GM21360 (cell line): ENCODE measurements at regions not wholly inside any gene's neighbourhood (a gene's known extent, or its start where the extent isn't known, plus 50 kb on each side); places are given as distances from the start of the nearest gene placed in this dataset.
"Not testable (repeated sequence)": the region's sequence is repeated elsewhere in the genome, so short reads cannot be mapped to it uniquely, and the experiment has no call there.

Experiments used
- ATAC-seq: cut with Tn5 transposase; IDR thresholded peaks from one replicate; pipeline ENCODE4 v1.9.1; 2021; ENCODE audit warnings: mild to moderate bottlenecking, moderate library complexity; ENCODE audit not compliant: unreplicated experiment

DNA sequence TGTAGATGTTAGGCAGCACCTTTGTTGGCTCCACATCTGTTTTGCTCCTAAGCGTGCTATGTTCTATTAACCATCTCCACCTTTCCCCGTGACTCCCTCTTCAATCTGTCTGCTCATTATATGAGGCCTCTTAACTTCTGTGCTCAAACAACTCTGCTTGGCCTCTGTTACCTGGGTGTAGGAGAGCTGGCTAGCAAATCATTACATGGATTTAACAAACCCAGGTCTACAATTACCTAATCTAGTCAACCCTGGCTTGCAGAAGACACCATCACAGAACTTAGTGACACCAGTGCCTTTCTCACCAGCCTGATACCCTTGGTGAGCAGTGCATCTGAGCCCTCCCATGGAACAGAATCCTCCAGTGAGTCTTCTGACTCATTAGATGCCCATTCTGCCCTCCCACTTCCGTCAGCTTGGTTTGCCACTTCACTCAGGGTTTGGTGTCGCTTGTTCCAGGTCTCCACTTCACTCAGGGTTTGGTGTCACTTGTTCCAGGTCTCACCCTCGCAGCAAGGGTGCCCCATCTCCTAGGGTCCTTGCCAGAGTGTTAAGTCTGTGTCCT is 92.0 kb upstream of the KIF26B start:
- ATAC-seq: no peak

DNA sequence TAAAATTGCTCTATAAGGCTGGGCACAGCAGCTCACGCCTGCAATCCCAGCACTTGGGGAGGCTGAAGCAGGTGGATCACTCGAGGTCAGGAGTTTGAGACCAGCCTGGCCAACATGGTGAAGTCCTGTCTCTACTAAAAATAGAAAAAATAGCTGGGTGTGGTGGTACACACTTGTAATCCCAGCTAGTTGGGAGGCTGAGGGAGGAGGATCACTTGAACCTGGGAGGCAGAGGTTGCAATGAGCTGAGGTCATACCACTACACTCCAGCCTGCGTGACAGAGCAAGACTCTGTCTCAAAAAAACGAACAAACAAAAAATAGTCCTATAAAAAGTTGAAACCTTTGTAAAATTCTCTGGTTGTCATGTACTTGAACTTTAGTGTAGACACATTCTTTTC is 93.0 kb upstream of the KIF26B start:
- not testable (repeated sequence) for ATAC-seq

DNA sequence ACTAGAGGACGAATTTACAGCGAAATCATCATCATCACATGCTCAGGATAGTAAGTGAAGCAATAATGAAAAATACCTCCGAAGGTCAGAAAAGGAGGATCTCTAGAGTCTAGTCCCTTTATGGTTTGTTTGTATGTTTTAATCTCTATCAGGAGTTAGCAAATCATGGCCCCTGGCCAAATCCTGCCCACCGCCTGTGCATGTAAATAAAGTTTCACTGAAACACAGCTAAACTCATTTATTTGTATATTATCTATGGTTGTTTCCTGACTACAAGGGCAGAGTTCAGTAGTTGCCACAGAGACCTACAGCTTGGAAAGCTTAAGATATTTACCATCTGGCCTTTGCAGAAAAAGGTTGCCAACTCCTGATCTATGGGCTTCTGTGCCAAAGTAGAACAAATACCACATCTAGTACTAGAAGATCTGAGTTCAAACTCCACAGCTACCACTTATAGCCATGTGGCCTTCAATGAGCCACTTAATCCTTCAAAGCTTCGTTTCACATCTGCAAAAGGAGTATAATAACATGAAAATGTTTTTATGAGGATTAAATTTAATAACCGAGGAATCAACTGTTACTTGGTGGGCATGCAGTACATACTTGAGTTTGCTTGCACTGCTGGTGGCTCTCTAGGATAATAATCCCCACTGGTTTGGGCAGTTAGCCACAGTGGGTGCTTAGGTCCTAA is 94.0 kb upstream of the KIF26B start:
- ATAC-seq: no peak

DNA sequence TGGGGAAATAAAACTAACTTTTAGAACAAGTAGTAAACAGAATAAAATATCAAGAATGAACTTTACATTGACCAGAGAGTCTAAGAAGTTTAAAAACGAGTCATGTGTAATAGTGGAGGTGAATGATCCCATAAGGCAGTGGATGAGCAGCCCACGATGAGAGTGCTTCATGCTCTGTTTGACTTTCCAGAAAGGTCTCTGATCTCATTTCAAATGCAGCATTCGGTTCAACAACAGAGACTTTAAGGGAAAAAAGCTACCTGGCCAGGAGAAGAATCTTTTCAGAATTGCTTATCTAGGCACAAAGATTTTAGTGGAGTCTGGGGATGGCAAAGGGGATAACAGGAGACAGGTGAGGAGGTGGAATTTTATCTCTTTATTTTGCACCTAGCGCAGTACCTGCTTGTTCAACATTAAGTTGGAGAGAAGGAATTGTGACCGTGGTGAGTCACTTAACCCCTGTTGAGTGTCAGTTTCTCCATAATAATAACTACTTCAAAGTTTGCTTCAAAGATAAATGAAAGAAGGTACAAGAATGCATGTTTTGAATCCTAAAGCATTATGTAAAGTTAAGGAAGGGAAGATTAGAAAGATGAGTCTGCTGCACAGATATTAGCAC is 94.9 kb upstream of the KIF26B start:
- no peak for ATAC-seq

DNA sequence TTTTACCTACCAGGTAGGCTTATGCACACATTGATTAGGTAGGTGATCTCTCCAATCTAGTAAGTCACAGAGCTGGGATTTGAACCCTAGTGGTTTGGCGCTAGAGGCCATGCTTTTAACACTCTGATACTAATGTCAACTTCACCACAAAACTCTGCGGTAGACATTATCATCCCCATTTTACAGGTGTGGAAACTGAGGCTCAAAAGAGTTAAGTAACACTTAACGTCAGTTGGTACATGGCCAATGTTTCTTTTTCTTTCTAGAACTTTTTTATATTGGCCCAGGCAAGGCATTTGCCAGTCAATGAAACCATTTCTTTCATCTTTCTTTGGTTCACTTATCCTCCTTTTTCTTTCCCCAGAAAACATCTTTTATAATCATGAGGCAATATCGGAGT is 95.9 kb upstream of the KIF26B start:
- no peak for ATAC-seq

DNA sequence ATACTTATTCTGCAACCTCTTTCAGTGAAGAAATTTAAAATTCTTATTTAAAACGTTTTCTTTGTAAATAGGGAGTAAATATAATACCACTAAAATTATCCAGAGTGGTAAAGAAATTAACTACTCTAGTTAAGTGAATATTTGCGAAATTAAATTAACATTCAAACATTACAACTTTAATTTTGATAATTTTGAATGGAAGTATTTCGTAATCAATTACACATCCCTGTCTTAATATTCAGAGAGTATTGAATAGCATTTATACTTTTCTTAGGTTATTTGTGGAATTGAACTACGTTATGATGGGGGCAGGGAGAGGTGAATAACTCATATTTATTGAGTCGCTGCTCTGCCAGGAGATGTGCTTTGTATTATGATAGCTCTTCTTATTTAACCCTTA is 96.3 kb upstream of the KIF26B start:
- no peak for ATAC-seq

DNA sequence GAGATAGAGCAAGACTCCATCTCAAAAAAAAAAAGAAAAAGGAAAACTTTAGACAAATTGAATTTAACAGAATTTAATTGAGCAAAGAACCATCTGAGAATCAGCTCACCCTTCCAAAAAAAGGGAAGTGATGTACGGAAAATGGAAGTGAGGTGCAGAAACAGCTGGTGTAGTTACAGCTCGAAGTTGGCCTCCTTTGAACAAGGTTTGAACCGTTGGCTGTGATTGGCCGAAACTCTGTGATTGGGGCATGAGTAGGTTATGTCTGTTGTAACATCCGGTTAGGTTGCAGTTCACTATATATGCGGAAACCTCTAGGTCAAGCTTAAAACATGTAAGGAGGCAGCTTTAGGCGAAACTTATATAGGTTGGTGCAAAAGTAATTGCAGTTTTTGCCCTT is 97.9 kb upstream of the KIF26B start:
- no peak for ATAC-seq

DNA sequence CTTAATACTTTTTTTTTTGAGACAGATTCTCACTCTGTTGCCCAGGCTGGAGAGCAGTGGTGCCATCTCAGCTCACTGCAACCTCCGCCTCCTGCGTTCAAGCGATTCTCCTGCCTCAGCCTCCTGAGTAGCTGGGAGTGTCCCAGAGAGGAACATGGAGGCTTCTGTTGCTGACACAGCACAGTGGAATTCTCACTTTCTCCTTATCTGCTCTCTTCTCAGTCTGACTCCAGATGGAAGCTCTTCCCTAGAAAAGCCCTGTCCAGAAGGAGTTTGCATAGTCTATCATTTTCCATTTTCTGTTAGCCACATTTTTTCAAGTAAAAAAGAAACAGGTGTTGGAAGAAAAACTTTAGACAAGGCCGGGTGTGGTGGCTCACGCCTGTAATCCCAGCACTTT is 98.5 kb upstream of the KIF26B start:
- not testable (repeated sequence) for ATAC-seq

DNA sequence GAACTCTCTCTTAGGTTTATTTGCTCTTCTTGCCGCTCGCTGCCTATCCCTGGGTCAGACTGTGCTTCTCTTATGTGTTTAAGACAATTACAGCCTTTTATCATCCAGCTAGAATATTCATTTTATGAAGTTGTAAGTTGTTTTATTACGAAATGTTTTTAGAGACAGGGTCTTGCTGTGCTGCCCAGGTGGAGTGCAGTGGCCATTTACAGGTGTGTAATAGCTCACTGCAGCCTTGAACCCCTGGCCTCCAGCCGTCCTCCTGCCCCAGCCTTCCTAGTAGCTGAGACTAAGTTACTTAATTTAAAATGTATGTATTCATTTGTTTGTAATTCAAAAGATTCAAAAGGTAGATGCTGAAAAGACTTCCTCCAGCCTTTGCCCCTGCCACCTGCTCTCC is 99.0 kb upstream of the KIF26B start:
- ATAC-seq: no peak

DNA sequence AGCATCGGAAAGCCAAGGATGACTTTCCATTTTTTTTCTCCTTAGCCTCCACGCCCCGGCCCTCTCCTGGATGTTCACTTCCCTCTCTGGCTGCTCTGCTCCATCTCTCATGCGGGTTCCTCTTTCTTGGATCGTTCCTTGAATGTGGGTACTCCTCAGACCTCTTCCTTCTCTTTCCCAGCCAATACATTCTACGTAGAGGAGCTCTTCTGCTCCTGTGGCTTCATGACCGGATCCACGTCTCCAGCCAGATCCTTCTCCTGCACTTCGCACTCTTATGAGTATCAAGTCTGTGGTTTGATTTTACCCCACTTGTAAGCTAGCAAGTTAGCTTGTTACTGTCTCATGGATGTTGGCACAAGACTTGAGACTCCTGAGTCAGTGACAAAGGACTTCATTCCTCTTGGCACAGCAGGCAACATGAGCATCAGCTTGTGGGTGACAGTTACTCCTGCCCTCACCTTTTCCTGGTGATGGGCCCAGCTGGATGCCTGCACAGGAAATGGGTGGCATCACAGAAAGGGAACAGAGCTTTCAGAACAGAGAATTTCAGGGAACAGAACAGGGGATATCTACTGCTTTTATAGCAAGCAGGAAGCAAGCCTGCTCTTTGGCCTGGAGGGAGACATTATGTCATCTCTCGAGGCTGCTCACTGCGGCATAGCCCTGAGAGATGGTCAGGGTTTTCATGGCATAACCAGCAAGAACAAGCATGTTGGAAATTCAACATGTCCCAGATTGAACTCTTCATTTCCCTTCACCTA is 100.1 kb upstream of the KIF26B start:
- no peak for ATAC-seq

DNA sequence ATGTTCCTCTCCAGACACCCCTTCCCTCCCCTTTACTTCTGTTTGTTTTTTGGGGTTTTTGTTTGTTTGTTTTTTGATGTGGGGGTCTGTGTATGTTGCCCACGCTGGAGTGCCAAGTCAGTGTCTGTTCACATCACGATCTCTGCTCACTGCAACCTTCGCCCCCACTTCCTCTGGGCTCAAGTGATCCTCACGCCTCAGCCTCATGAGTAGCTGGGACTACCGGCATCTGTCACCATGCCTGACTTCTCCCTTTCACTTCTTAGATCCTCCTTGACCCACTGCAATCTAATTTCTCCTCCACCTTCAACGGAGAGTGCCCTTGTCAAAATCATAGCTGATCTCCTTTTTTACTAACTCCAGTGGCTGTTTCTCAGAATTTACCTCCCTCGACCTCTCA is 100.7 kb upstream of the KIF26B start:
- no peak for ATAC-seq

DNA sequence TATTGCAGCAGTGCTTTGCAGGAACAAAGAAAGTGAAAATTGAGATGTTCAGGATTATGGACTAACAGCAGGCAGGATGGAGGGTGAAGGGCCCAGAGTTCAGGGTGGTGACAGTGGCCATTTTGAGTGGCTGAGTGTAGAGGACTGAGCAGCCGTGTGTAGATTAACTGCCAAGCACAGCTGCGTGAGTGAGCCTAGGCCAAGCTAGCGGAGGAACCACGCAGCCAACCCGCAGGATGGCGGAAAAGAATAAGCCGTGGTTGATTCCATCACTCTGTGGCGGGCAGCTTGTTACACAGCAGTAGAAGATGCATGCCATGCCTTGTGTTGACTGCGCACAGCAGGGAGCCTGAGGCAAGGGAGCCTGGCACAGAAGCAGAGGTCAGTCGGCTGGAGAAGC is 102.5 kb upstream of the KIF26B start:
- no peak for ATAC-seq

DNA sequence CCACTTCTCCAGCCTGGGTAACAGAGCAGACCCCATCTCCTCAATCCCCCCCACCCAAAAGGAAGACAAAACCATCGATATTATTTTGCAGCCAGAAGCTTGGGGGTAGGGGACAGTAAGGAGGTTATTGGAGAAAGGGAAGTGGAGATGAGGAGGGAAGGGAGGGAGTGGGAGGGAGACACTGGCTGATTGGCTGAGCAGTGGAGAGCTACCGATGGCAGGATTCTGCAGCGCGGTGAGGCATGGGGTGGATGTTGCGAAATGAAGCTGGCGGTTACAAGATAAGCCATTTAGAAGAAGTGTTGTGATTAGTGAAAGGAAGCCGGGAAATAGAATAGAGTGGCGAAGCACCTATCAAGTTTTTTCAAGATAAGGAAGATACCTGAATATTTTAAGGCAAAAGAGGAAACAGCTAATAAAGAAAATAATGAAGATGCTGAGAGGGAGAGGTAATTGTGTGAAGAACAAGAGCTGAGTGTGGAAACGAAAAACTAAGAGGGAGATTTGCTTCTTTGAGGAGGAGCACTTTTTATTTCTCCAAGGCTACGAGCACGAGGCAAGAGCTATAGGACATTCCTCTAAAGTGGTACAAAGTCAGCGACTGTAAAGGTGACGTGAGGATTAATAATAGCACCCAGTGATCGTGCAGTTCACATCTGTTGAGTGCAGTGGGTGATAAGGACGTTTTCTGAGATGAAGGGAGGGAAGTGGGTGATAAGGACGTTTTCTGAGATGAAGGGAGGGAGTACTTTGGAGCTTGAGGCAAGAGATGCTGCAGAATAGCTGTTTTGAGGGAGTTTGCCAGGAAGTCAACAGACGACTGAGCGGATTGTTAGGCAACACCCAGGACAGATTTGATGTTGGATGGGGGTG is 103.2 kb upstream of the KIF26B start:
- no peak for ATAC-seq

DNA sequence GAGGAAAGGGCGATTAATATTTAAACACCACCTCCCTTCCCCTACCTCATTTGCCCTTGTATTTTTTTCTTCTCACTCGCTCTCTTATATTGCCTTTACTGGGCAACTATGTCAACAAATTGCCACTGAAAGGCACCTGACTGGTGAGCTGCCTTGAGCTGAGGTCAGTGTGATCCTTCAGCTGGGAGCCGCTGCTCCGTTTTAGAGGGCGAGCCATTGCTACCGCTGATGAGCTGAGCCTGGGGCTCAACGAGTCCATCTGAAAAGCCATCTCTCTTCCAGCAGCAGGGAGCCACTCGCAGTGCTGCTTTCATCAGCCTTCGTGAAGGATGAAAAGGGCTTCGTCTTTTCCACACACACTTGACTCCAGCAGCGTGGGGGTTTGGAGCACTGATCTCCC is 108.0 kb upstream of the KIF26B start:
- ATAC-seq: no peak

DNA sequence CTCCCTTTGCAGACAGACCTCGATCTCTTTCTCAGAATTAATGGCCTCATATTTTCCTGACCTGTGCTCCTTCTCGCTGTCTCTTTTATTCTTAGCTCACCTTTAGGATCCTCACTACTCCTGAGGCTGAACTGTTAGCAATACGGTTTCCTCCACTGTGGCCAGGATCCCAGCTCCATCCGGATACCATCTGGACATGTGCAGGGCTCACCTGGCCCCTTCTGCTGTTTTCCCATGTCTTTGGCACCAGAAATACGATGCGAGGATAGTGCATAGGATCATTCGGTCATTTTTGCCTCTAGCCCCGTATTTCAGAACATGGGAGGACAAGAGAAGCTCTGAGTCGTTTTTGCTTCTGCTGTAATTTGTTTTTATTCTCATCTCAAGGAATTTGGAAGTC is 108.5 kb upstream of the KIF26B start:
- ATAC-seq: no peak

DNA sequence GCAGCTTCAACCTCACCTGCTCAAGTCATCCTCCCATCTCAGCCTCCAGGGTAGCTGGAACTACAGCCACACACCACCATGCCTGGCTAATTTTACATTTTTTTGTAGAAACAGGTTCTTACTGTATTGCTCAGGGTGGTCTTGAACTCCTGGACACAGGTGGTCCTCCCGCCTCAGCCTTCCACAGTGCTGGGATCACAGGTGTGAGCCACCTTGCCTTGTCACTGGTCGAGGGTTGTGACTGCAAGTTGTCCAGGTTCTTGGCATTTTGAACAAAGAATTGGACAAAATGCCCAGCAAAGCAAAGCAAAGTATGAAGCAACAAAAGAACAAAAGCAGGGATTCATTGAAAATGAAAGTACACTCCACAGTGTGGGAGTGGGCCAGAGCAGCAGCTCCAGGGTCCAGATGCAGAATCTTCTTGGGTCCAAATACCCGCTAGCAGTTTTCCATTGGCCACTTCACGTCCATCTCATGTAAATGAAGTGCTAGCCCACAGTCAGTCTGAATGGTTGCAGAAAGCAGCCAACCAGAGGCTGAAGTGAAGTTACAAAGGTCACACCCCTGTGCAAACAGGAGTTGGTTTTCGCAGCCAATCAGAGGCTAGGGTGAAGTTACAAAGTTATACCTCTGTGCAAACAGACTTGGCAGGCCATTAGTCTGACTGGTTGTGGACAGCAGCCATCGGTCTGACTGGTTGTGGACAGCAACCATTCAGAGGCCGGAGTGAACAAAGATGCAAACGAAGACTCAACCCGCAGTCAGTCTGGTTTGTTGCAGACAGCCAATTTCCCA is 109.5 kb upstream of the KIF26B start:
- no peak for ATAC-seq

DNA sequence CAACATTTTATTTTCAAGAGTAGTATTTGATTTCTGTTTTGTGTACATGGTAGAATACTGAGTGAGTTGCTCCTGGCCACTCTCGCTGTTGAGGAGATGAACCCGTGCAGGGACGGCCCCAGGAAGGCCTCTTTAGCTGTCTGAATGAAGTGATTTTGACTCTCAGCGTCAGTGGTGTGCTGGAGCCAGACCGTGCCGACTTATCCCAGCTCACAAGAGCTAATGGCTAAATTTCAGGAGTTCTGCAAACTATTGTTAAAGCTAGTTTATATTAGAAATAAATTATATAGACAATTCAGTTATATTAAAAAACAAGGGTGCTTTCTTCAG is 111.2 kb upstream of the KIF26B start:
- no peak for ATAC-seq

DNA sequence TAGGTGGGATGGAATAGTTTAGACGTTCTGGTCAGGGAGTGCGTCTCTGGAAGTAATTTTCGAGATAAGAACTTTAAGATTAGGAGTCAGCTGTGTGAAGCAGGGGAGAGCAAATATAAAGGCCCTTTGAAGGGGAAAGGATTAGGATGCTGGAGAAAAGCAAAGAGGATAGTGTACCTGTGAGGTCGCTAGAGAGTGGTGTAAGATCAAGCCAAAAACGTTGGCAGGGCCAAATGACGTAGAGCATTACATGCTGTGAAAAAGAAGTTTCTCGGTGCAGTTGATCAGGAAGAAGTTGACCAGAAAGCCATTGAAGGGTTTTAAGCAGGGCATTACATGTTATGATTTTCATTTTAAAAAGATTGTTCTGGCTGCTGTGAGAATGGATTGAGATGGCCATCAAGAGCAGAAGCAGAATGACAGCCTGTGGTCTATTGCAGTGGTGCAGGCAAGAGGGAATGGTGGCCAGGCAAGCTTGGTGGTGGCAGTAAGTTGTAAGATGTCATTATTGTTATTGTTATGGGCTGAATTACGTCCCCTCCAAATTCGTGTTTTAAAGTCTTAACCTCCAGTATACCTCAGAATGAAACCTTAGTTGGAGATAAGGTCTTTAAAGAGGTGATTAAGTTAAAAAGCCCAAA is 113.6 kb upstream of the KIF26B start:
- no peak for ATAC-seq

DNA sequence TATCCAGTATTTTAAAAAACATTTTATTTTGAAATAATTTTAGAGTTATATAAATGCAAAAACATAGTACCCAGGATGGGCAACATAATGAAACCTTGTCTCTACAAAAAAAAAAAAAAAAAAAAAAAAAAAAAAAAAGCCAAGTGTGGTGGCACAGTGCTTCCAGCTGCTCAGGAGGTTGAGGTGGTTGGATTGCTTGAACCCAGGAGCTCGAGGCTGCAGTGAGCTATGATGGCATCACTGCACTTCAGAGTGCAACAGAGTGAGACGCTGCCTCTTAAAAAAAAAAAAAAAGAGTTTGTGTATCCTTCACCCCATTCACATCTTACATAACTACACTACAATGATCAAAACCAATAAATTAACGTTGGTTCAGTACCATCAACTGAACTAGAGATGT is 115.6 kb upstream of the KIF26B start:
- ATAC-seq: no peak

DNA sequence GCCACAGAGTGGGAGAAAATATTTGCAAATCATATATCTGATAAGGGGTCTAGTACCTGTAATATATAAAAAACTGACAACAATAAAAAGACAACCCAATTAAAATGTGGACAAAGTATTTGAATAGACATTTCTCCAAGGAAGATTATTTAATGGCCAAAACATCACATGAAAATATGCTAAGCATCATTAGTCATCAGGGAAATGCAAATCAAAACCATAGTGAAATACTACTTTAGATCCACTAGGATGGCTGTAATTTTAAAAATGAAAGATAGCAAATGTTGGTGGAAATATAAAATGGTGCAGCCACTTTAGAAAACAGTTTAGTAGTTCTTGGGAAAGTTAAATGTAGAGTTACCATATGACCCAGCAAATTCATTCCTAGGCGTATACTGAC is 118.7 kb upstream of the KIF26B start:
- no peak for ATAC-seq
